OCI-LY1 (cell line): ENCODE measurements at regions not wholly inside any gene's neighbourhood (a gene's known extent, or its start where the extent isn't known, plus 50 kb on each side); places are given as distances from the start of the nearest gene placed in this dataset.

Experiments
- CTCF ChIP-seq: fragments of 200-600 bp; sonication (generic), shearing (Covaris generic); IDR thresholded peaks from 2 replicates; pipeline ENCODE4 v1.5.1; 2017; ENCODE audit warnings: mild to moderate bottlenecking, antibody characterized with exemption, low read length, moderate library complexity, mixed read lengths
- EZH2 ChIP-seq: fragments of 200-600 bp; sonication (generic), shearing (Covaris generic); IDR thresholded peaks from 2 replicates; pipeline ENCODE4 v1.8.0; 2017; ENCODE audit warnings: borderline replicate concordance, mixed run types, mild to moderate bottlenecking, antibody characterized with exemption, low read length, moderate library complexity, mixed read lengths

GRCh38 chr3:34020170-34020569, 221.7 kb downstream of the PDCD6IP start:
- TF ChIP-seq EZH2 (no peak), CTCF (no peak)
